Testis (tissue), 2 donors: ENCODE measurements at regions not wholly inside any gene's neighbourhood (a gene's known extent, or its start where the extent isn't known, plus 50 kb on each side); places are given as distances from the start of the nearest gene placed in this dataset.

ENCODE experiments used
- POLR2A ChIP-seq: fragments of 450-650 bp; IDR thresholded peaks from one replicate; pipeline ENCODE4 v1.6.1; 2017; ENCODE audit warnings: antibody characterized with exemption, mild to moderate bottlenecking, moderate library complexity
- TF ChIP-seq, protein P1 (sequence below), 3 experiments: fragments of 450-650 bp in 2 of 3; fragments of 200-600 bp in 1 of 3; sonication (generic) in 1 of 3; IDR thresholded peaks; one replicate each; pipeline ENCODE4 v1.5.1; 2016 to 2019; ENCODE audit warnings: antibody characterized with exemption in 3 of 3, mild to moderate bottlenecking in 2 of 3, moderate library complexity in 1 of 3

DNA sequence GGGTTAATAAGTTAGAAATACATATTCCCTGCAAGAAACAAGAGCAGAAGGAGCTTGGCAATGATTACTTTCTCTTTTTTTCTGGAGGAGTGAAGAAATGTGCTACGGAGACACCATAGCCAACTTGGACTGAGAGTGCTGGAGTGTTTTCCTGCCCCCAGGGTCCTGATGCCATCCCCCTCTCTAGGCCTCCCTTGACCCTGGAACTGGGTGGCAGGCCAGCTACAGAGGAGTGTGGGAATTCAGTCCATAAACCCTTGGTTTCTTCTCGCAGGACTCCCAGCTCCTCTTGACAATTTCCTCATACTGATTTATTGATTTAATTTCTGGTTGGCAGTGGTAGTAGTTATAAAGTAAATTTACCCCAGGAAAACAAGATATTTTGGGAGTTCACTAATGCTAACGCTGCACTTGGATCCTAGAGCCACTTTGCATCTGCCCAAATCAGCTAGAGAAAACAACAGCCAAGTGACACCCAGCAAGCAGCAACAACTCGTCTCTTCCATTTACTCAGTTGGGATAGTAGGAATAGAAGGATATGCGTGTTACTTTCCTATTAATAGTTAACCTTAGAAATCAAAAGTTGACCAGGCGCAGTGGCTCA, 76.4 kb upstream of the CELF2 start:
- TF ChIP-seq, protein P1, sequence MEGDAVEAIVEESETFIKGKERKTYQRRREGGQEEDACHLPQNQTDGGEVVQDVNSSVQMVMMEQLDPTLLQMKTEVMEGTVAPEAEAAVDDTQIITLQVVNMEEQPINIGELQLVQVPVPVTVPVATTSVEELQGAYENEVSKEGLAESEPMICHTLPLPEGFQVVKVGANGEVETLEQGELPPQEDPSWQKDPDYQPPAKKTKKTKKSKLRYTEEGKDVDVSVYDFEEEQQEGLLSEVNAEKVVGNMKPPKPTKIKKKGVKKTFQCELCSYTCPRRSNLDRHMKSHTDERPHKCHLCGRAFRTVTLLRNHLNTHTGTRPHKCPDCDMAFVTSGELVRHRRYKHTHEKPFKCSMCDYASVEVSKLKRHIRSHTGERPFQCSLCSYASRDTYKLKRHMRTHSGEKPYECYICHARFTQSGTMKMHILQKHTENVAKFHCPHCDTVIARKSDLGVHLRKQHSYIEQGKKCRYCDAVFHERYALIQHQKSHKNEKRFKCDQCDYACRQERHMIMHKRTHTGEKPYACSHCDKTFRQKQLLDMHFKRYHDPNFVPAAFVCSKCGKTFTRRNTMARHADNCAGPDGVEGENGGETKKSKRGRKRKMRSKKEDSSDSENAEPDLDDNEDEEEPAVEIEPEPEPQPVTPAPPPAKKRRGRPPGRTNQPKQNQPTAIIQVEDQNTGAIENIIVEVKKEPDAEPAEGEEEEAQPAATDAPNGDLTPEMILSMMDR (IDR thresholded peaks at IDR 0.05), result no peak
- TF ChIP-seq POLR2A, result no peak
